MM.1S (cell line): ENCODE measurements at regions not wholly inside any gene's neighbourhood (a gene's known extent, or its start where the extent isn't known, plus 50 kb on each side); places are given as distances from the start of the nearest gene placed in this dataset.

Source experiments
- DNase-seq: peaks from one replicate; pipeline ENCODE4 v3.0.0-alpha.2; 2015
- H2AFZ ChIP-seq: fragments of 300-600 bp; sonication (generic); 2 replicates; pipeline ENCODE4 v1.6.0; 2016; ENCODE audit warnings: antibody characterized with exemption, low read length
- H3F3A ChIP-seq: fragments of 300-600 bp; sonication (generic); 2 replicates; pipeline ENCODE4 v1.6.1; 2016; ENCODE audit warnings: mild to moderate bottlenecking, antibody characterized with exemption, low read length, moderate library complexity, mixed read lengths; ENCODE audit not compliant: insufficient read depth
- H3K27ac ChIP-seq: fragments of 300-600 bp; sonication (generic); 2 replicates; pipeline ENCODE4 v1.5.1; 2016; ENCODE audit warnings: mild to moderate bottlenecking, low read length
- H3K27me3 ChIP-seq: fragments of 300-600 bp; sonication (generic); replicated peaks from 2 replicates; pipeline ENCODE4 v1.6.0; 2016; ENCODE audit warnings: low read length; ENCODE audit not compliant: insufficient read depth
- H3K36me3 ChIP-seq: fragments of 300-600 bp; sonication (generic); replicated peaks from 2 replicates; pipeline ENCODE4 v1.6.1; 2016; ENCODE audit warnings: mild to moderate bottlenecking, low read length, mixed read lengths; ENCODE audit not compliant: insufficient read depth
- H3K4me1 ChIP-seq: fragments of 300-600 bp; sonication (generic); 2 replicates; pipeline ENCODE4 v1.6.1; 2016; ENCODE audit warnings: low read length, mixed read lengths
- H3K4me2 ChIP-seq: fragments of 300-600 bp; sonication (generic); 2 replicates; pipeline ENCODE4 v1.6.0; 2016; ENCODE audit warnings: low read depth, low read length
- H3K4me3 ChIP-seq: fragments of 300-600 bp; sonication (generic); 2 replicates; pipeline ENCODE4 v1.5.1; 2016; ENCODE audit warnings: low read length, mixed read lengths
- H3K79me2 ChIP-seq: fragments of 300-600 bp; sonication (generic); 2 replicates; pipeline ENCODE4 v1.6.1; 2016; ENCODE audit warnings: mixed run types, low read length, mixed read lengths
- H3K9ac ChIP-seq: fragments of 300-600 bp; sonication (generic); 2 replicates; pipeline ENCODE4 v1.6.1; 2016; ENCODE audit warnings: low read length, mixed read lengths
- H3K9me2 ChIP-seq: fragments of 300-600 bp; sonication (generic); replicated peaks from 2 replicates; pipeline ENCODE4 v1.6.1; 2016; ENCODE audit warnings: mild to moderate bottlenecking, low read length, mixed read lengths; ENCODE audit not compliant: insufficient read depth
- H3K9me3 ChIP-seq: fragments of 300-600 bp; sonication (generic); replicated peaks from 2 replicates; pipeline ENCODE4 v1.6.1; 2016; ENCODE audit warnings: mild to moderate bottlenecking, low read length, mixed read lengths; ENCODE audit not compliant: insufficient read depth
- H4K20me1 ChIP-seq: fragments of 300-600 bp; sonication (generic); 2 replicates; pipeline ENCODE4 v1.6.1; 2016; ENCODE audit warnings: mild to moderate bottlenecking, low read length, moderate library complexity, mixed read lengths; ENCODE audit not compliant: insufficient read depth
- CTCF ChIP-seq: fragments of 300-600 bp; sonication (generic); IDR thresholded peaks from 2 replicates; pipeline ENCODE4 v1.5.1; 2016; ENCODE audit warnings: antibody characterized with exemption, low read length, mixed read lengths
- EZH2 ChIP-seq: fragments of 300-600 bp; sonication (generic); optimal IDR thresholded peaks from 2 replicates; pipeline ENCODE3; 2017; ENCODE audit warnings: low read depth, mild to moderate bottlenecking, antibody characterized with exemption, low read length, mixed read lengths
- EZH2phosphoT487 ChIP-seq: fragments of 300-600 bp; sonication (generic); IDR thresholded peaks from 2 replicates; pipeline ENCODE4 v1.6.1; 2018; ENCODE audit warnings: antibody characterized with exemption, low read length

- Histone ChIP-seq H3K9me2 (no peaks in the 10 kb centered on the region), H3K79me2 (0 out of 2 replicates have a peak, but pooled peaks cover 8% of the 10 kb centered on the region), H3K36me3 (no peaks in the 10 kb centered on the region), H2AFZ (no peak overlapping the region), H4K20me1 (no peaks in the 10 kb centered on the region), H3K9me3 (no peaks in the 10 kb centered on the region), H3K4me1 (peaks cover 69% of the 10 kb centered on the region), H3K27ac (peak overlapping the region; percentile 99), H3K4me2 (peak overlapping the region; percentile 86), H3K27me3 (no peaks in the 10 kb centered on the region), H3K4me3 (peak overlapping the region; percentile 46), H3F3A (peaks cover 75% of the 10 kb centered on the region), H3K9ac (peak overlapping the region; percentile 95)
- peak; percentile 69 for DNase-seq
- TF ChIP-seq CTCF (no peak), EZH2phosphoT487 (no peak), EZH2 (no peak)
Observed at GRCh38 chr2:181306785-181307184, 150.4 kb upstream of the ITGA4 start.

GRCh38 chr2:181307203-181307991 is 149.8 kb upstream of the ITGA4 start:
- peak overlapping the region; percentile 95 for H3K9ac ChIP-seq
- H3K4me3 ChIP-seq = peak overlapping the region; percentile 46
- no peaks in the 10 kb centered on the region for H4K20me1 ChIP-seq
- no peaks in the 10 kb centered on the region for H3K9me3 ChIP-seq
- peak; percentile 47 for DNase-seq
- peak overlapping the region; percentile 99 for H3K27ac ChIP-seq
- no peaks in the 10 kb centered on the region for H3K27me3 ChIP-seq
- peaks cover 65% of the 10 kb centered on the region for H3K4me1 ChIP-seq
- H3K79me2 ChIP-seq = 0 out of 2 replicates have a peak, but pooled peaks cover 8% of the 10 kb centered on the region
- no peak overlapping the region for H2AFZ ChIP-seq
- H3F3A ChIP-seq = peaks cover 81% of the 10 kb centered on the region
- H3K36me3 ChIP-seq = no peaks in the 10 kb centered on the region
- TF ChIP-seq EZH2phosphoT487 (no peak), CTCF (no peak), EZH2 (no peak)
- H3K4me2 ChIP-seq = peak overlapping the region; percentile 86
- no peaks in the 10 kb centered on the region for H3K9me2 ChIP-seq

GRCh38 chr2:181308766-181309515 is 148.2 kb upstream of the ITGA4 start:
- no peaks in the 10 kb centered on the region for H3K9me3 ChIP-seq
- peak overlapping the region; percentile 99 for H3K27ac ChIP-seq
- H3K27me3 ChIP-seq = no peaks in the 10 kb centered on the region
- H3K4me1 ChIP-seq = peaks cover 55% of the 10 kb centered on the region
- peak overlapping the region; percentile 86 for H3K4me2 ChIP-seq
- H3K9ac ChIP-seq = peak overlapping the region; percentile 95
- H3K36me3 ChIP-seq = no peaks in the 10 kb centered on the region
- TF ChIP-seq CTCF (no peak), EZH2 (no peak), EZH2phosphoT487 (no peak)
- peak overlapping the region; percentile 56 for H3K4me3 ChIP-seq
- peak overlapping the region; percentile 72 for H2AFZ ChIP-seq
- no peaks in the 10 kb centered on the region for H4K20me1 ChIP-seq
- DNase-seq = peak; percentile 49
- 0 out of 2 replicates have a peak, but pooled peaks cover 8% of the 10 kb centered on the region for H3K79me2 ChIP-seq
- H3K9me2 ChIP-seq = no peaks in the 10 kb centered on the region
- H3F3A ChIP-seq = peaks cover 94% of the 10 kb centered on the region
